ENCODE measurements at regions not wholly inside any gene's neighbourhood (a gene's known extent, or its start where the extent isn't known, plus 50 kb on each side); places are given as distances from the start of the nearest gene placed in this dataset.

DNA sequence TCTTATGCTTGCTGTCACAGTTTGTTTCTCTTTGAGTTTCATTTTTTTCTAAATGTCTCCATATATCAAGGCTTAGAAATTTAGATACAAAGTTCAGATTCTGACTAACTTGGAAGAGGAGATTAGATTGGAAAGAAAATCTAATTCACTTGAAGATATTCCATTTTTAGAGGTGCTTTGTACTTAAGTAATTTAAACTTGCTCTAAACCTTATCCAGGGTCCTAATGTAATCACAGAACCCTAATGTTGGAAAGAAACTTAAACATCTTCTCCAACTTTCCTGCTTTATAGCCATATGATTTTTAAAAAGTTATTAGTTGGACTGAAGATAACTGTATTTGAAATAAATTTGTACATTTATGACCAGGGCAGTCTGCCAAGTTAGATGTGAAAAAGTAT is 81.1 kb upstream of the ARHGEF3 start:
- no peaks in the 10 kb centered on the region for H3K79me2 ChIP-seq (ENCODE audit: insufficient read depth, low read length)
- no peaks in the 10 kb centered on the region for H4K20me1 ChIP-seq (ENCODE audit: insufficient read depth, low read length)
- intact Hi-C loops (cut with micrococcal nuclease) = no loop called here
- H3K4me3 ChIP-seq (replicated peaks in 1 of 3; ENCODE audit: low read depth in 2 of 3, low read length in 3 of 3) = no peak overlapping the region
- no peaks in the 10 kb centered on the region for H3K9me3 ChIP-seq (replicated peaks in 1 of 2; ENCODE audit: control insufficient read depth in 1 of 2, insufficient read depth in 1 of 2, low read length in 2 of 2)
- no peak overlapping the region for H3K9ac ChIP-seq (ENCODE audit: insufficient read depth, low read length, poor library complexity, severe bottlenecking)
- Mint-ChIP-seq H3K4me1 (peaks cover 18% of the 10 kb centered on the region), H3K27me3 (ENCODE audit: low read depth in 3 of 3) (no peaks in the 10 kb centered on the region), H3K36me3 (no peaks in the 10 kb centered on the region), H3K9me3 (no peaks in the 10 kb centered on the region), H3K4me3 (no peak overlapping the region), H3K27ac (no peak overlapping the region)
- no peak overlapping the region for H3K27ac ChIP-seq (ENCODE audit: low read depth in 1 of 2, low read length in 2 of 2)
- no peaks in the 10 kb centered on the region for H3K36me3 ChIP-seq (replicated peaks in 1 of 2; ENCODE audit: control insufficient read depth in 1 of 2, insufficient read depth in 2 of 2, low read length in 2 of 2)
- DNase-seq = no peak
- H3K4me1 ChIP-seq (ENCODE audit: control insufficient read depth in 1 of 2, insufficient read depth in 2 of 2, low read length in 2 of 2) = peaks cover 6 to 7% of the 10 kb centered on the region in 2 donors
- H3K4me2 ChIP-seq (replicated peaks; ENCODE audit: extremely low read depth, low read length, poor library complexity, severe bottlenecking) = no peak overlapping the region
- TF ChIP-seq, protein P1, sequence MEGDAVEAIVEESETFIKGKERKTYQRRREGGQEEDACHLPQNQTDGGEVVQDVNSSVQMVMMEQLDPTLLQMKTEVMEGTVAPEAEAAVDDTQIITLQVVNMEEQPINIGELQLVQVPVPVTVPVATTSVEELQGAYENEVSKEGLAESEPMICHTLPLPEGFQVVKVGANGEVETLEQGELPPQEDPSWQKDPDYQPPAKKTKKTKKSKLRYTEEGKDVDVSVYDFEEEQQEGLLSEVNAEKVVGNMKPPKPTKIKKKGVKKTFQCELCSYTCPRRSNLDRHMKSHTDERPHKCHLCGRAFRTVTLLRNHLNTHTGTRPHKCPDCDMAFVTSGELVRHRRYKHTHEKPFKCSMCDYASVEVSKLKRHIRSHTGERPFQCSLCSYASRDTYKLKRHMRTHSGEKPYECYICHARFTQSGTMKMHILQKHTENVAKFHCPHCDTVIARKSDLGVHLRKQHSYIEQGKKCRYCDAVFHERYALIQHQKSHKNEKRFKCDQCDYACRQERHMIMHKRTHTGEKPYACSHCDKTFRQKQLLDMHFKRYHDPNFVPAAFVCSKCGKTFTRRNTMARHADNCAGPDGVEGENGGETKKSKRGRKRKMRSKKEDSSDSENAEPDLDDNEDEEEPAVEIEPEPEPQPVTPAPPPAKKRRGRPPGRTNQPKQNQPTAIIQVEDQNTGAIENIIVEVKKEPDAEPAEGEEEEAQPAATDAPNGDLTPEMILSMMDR (IDR thresholded peaks at IDR 0.05) = no peak
- no peaks in the 10 kb centered on the region for H3K27me3 ChIP-seq (ENCODE audit: control insufficient read depth in 2 of 2, insufficient read depth in 2 of 2, low read length in 2 of 2)
- H2AFZ ChIP-seq (ENCODE audit: insufficient read depth, low read depth, low read length, poor library complexity, severe bottlenecking) = no peak overlapping the region

DNA sequence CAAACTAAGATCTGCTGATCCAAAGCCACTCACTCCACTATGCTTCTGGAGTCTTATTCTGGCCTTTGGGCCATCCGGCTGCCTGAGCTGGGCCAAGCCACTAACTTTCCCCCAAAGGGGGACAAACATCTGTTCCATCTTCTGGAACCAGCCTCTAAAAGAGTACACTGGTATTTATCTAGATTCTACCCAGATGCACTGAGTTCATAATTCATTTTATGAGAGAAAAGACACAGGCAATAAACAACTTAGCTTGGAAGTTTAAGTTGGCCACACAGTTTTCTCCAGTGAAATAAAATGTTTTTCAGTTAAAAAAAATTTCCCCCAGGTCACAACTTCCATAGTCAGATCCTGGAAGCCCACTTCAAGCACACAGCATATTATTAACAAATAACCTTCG is 80.1 kb upstream of the ARHGEF3 start:
- no peaks in the 10 kb centered on the region for H3K9me3 ChIP-seq (replicated peaks in 1 of 2; ENCODE audit: control insufficient read depth in 1 of 2, insufficient read depth in 1 of 2, low read length in 2 of 2)
- no peaks in the 10 kb centered on the region for H3K36me3 ChIP-seq (replicated peaks in 1 of 2; ENCODE audit: control insufficient read depth in 1 of 2, insufficient read depth in 2 of 2, low read length in 2 of 2)
- no peaks in the 10 kb centered on the region for H3K9me3 Mint-ChIP-seq
- no peaks in the 10 kb centered on the region for H3K27me3 Mint-ChIP-seq (ENCODE audit: low read depth in 3 of 3)
- TF ChIP-seq, protein P1 (IDR thresholded peaks at IDR 0.05) = no peak
- no peaks in the 10 kb centered on the region for H3K27me3 ChIP-seq (ENCODE audit: control insufficient read depth in 2 of 2, insufficient read depth in 2 of 2, low read length in 2 of 2)
- H3K79me2 ChIP-seq (ENCODE audit: insufficient read depth, low read length) = no peaks in the 10 kb centered on the region
- no peak overlapping the region for H3K4me3 ChIP-seq (replicated peaks in 1 of 3; ENCODE audit: low read depth in 2 of 3, low read length in 3 of 3)
- peaks cover 0 to under 1% of the 10 kb centered on the region in 2 donors for H3K4me1 ChIP-seq (ENCODE audit: control insufficient read depth in 1 of 2, insufficient read depth in 2 of 2, low read length in 2 of 2)
- no peak overlapping the region for H3K27ac Mint-ChIP-seq
- no peak for DNase-seq
- no peak overlapping the region for H3K4me2 ChIP-seq (replicated peaks; ENCODE audit: extremely low read depth, low read length, poor library complexity, severe bottlenecking)
- intact Hi-C loops (cut with micrococcal nuclease) = no loop called here
- H4K20me1 ChIP-seq (ENCODE audit: insufficient read depth, low read length) = no peaks in the 10 kb centered on the region
- H3K4me3 Mint-ChIP-seq = no peak overlapping the region
- H3K27ac ChIP-seq (ENCODE audit: low read depth in 1 of 2, low read length in 2 of 2) = no peak overlapping the region
- H2AFZ ChIP-seq (ENCODE audit: insufficient read depth, low read depth, low read length, poor library complexity, severe bottlenecking) = no peak overlapping the region
- no CpG with 5 or more reads among the region's 2 CpGs for WGBS (ENCODE audit: insufficient coverage)
- peaks cover 9% of the 10 kb centered on the region for H3K4me1 Mint-ChIP-seq
- H3K9ac ChIP-seq (ENCODE audit: insufficient read depth, low read length, poor library complexity, severe bottlenecking) = no peak overlapping the region
- no peaks in the 10 kb centered on the region for H3K36me3 Mint-ChIP-seq
